Stimulated activated CD8-positive, alpha-beta memory T cell treated with anti-CD3 and anti-CD28 coated beads, Interleukin-2, amount 100 ng/mL, for 48 hours (primary cell): ENCODE measurements at regions not wholly inside any gene's neighbourhood (a gene's known extent, or its start where the extent isn't known, plus 50 kb on each side); places are given as distances from the start of the nearest gene placed in this dataset.

Experiments used
- DNase-seq, 2 donors: peaks; one replicate each; pipeline ENCODE4 v3.0.0-alpha.2; 2020; ENCODE audit warnings: low read depth in 2 of 2

DNA sequence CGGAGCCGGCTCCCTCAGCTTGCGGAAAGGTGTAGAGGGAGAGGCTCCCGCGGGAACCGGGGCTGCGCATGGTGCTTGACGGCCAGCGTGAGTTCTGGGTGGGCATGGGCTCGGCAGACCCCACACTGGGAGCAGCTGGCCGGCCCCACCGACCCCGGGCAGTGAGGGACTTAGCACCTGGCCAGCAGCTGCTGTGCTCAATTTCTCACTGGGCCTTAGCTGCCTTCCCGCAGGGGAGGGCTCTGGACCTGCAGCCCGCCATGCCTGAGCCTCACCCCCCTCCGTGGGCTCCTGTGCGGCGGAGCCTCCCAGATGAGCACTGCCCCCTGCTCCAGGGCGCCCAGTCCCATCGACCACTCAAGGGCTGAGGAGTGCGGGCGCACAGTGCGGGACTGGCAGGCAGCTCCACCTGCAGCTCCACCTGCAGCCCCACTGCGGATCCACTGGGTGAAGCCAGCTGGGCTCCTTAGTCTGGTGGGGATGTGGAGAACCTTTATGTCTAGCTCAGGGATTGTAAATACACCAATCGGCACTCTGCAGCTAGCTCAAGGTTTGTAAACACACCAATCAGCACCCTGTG is 1141.8 kb downstream of the PCDH17 start:
- no peak for DNase-seq

DNA sequence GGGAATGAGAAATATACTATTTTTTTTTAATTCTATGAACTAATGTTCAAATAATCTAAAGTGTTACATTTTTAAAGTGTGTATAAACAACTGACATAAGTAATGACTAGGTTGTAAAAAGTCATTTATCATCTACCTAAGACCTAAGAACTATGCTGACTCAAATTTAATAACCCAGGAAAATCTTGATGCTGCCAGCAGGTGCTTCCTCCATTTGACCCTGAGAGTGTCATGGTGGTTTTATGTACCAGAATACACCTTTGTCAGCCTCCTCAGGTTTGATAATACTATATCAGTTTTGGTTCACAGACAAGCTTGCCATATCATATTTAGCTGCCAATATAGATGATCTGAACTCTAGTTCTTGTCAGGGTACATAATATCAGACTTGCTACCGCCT is 1151.2 kb downstream of the PCDH17 start:
- no peak for DNase-seq

DNA sequence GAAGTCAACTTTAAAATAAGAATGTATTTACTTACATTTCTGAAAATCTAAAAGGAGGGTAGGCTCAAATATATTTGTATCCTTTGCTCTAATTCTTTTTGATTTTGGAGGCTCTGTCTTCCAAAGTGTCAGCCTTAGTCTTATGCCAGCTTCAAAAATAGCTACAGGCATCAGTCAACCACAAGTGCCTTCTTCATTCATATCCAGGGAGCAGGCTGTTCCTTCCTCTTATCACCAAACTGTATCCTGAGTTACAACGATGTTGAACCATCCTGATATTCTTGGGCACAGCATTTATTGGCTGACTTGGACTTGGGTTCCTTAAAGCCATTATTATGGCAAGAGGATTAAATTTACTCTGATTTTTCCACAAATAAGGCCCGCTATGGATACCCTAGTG is 1161.3 kb downstream of the PCDH17 start:
- DNase-seq = no peak

DNA sequence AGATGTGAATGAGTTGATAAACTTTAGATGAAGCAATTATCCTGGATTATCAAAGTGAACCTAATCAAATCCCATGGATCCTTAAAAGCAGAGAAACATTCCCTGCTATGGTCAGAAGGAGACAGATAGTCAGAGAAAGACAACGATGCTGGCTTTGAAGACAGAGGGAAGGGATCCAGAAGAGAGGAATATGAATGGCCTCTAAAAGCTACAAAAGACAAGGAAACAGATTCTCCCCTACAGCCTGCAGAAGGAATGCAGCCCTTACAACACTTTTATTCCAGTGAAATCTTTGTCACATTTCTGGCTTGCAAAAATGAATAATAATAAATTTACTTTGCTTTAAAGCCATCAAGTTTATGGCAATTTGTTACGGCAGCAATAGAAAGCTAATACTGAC is 1164.2 kb downstream of the PCDH17 start:
- DNase-seq = no peak

DNA sequence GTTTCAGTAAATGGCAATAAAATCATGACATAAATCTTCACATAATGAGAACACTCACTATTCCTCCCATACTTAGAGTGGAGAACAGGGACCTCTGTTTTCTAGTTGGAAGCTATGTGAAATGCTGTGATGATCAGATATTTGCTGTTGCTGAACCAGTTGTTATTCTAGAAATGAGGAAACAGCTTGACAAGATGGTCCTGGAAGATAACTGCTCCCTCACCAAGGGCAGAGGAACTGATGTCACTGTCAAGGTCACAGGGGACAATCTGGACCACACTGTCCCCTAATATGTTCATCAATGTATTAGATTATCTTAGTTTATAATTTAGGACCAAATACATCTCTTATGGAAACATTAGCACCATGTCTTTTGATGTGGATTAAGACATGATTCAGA is 1173.3 kb downstream of the PCDH17 start:
- no peak for DNase-seq

DNA sequence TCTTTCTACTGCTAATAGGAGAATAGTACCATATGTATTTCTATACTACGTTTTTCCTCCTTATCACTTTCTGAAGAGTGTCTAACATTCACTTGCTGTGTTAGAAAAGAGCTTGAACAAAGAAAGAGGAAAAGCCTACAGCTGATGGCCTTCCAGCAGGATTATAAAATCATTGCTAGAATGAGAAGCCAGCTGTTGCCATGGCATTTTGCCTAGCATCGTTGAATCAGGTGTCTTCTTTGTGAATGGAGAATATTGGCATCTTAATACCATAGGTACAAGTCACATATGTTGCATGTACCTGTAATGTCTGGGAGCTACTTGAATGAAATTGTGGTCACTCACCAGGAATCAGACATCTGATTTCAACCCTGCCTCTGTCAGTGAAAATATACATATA is 1174.9 kb downstream of the PCDH17 start:
- DNase-seq = no peak

DNA sequence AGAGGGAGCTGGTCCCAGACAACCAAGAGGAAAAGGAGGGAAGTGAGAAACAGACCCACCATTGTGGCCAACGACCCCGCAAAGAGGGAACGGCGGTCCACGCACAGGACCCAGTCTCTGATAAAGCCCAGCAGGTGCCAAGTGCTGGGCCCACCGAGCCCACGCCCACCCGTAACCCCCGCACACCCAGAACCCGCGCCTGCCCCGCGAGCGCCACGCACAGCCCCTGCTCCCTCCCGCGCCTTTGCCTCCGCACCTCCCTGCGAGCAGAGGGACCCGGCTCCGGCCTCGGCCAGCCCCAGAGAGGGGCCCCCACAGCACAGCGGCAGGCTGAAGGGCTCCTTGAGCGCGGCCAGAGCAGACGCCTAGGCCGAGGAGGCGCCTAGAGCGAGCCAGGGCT is 1192.2 kb downstream of the PCDH17 start:
- DNase-seq = no peak

DNA sequence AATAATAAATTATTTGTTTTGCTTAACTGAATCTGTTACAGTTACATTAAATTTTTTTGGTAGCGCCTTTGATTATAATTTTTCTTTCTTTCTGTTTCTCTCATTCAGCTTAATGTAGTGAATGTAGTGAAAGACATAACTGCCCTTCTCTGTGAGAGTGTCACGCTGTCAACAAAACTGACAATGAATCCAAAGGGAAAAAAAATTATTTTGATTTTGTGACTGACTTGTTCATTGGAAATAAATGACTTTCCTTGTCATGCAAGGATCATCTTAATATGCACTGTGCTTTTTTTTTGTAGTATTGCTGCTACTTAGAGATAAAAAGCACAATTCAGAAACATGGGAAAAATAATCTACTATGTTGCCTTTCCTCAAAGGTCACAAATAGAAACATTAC is 1196.4 kb downstream of the PCDH17 start:
- no peak for DNase-seq

DNA sequence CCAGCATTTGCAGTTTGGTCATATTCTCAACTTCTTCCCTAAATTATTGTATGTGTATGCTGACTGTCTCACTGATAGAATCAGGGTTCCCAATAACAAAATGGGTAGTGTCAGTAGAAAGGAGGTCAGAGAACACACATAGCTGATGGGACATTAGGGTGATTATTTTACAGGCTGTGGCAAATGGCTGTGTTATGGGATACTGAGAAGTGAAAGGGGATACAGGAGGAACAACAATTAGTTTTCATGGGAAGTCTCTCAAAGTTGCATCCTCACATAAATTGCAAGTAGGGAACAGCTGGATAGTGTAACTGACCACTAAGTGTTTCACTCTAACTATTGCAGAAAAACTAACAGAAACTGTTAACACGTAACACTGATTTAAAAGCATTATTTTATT is 1199.3 kb downstream of the PCDH17 start:
- no peak for DNase-seq

DNA sequence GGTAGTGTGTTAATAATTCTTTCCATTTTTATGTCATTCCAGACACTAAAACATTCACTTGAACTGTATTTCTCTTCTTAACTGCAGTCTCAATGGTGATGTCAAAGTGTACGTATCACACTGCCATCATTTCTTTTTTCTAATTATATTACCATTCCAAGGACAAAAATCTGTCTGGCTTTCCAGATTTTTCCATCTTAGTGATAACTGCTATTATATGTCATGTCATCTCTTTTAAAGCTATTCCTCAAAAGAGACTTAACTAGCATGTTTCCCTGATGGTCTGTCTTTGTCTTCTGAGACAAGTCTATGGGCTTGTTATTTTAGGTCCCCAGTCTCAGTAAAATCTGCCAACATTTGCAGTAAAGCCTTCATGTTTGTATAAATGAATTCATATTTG is 1207.1 kb downstream of the PCDH17 start:
- no peak for DNase-seq

DNA sequence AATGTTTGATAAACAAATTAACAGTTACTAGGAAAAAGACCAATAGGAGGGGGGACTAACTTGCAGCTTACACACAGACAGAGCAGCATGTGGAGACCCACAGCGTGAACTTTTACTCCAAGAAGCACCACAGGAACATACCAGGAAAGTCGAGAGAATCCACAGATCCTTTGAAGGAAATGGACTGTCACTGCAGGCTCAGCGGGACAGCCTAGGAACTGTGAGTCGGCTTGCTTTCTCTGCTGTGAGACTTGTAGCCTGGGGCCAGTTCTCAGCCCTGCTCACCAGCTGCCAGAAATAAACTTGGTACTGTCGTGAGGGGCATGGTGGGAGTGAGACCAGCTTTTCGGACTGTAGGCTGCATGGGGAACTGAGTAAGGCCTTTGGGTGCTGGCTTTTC is 1211.5 kb downstream of the PCDH17 start:
- DNase-seq = no peak

DNA sequence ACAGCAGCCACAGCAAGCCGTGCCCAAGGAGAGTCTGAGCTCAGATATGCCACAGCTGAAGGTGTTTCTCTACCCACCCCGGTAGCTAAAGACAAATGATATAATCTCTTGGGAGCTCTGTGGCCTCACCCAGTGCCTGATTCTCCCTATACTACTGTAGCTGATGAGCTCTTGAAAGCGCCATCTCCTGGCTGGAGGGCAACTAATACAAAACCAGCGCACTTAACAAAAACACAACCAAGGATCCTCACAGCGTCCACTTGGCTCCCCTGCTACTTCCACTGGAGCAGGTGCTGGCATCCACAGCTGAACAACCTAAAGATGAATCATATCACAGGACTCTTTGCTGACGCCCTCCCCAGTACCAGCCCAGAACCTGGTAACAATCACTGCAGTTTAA is 1212.0 kb downstream of the PCDH17 start:
- no peak for DNase-seq

DNA sequence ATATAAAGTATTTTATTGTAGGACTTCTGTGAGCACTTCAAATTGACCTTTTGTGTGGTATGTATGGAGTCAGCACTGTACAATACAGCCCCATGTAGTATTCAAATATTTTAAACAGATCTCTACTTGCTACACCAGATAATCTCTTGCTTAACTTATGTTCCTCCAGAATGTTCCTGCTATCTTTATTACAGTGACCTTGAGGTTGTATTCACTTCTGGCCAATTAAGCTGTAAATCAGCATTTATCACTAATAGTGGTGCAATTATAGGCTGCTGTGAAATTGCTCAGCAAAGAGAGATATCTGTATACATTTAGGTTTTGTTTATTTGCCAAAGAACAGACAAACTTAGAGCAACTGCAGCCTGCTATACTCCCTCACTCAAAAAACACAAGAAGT is 1218.6 kb downstream of the PCDH17 start:
- DNase-seq = no peak

DNA sequence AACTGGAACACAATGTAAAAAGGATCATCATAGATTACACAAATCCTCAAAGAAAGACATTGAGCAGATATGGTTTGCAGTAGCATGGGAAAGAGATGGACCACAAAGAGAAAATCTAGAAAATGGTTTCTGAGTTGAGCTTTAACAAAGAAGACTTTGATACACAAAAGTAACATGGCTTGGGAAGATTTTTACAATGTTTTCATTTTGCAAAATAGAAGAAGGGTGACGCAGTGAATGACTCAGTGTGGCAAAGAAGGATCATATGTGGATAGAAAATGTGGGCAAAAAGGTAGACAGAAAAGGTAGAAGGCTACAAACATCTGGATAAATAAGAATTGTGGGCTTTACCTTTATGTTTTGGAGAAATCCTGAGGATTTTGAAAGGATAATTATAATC is 1220.5 kb downstream of the PCDH17 start:
- no peak for DNase-seq

DNA sequence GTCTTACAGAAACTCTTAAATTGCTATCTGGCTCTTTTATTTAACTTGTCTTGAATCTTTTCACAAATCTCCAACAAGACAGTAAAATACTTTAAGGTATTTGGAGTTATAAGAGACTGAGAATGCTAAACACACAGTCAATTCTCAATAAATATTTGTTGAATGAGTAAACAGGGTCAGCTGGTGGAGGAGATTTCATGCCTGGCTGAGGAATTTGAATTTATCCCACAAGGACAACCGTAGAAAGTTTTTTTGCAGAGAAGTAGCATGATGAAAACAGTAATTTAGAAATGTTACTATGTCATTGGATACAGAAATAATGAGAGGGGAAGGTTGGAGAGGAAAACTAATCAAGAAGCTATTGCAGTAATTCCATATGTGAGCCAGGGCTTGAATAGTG is 1223.7 kb downstream of the PCDH17 start:
- DNase-seq = no peak

DNA sequence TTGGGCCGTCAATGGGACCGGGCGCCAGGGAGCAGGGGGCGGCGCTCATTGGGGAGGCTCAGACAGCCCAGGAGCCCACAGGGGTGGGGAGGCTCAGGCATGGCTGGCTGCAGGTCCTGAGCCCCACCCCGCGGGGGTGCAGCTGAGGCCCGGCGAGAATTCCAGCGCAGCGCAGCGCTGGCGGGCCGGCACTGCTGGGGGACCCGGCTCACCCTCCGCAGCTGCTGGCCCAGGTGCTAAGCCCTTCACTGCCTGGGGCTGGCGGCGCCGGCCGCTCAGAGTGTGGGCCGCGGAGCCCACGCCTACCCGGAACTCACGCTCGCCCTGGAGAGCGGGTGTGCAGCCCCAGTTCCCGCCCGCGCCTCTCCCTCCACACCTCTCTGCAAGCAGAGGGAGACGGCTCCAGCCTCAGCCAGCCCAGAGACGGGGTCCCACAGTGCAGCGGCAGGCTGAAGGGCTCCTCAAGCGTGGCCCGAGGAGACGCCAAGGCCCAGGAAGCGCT is 1227.4 kb downstream of the PCDH17 start:
- no peak for DNase-seq

DNA sequence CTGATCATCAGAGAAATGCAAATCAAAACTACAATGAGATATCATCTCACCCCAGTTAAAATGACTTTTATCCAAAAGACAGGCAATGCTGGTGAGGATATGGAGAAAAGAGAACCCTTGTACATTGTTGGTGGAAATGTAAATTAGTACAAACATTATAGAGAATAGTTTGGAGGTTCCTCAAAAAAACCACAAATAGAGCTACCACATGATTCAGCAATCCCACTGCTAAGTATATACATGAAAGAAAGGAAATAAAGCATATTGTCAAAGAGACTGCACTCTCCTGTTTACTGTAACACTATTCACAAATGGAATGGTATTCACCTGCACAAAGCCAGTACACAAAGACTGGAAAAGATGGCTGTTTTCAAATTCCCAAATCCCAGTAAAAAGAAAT is 1233.7 kb downstream of the PCDH17 start:
- DNase-seq = no peak

DNA sequence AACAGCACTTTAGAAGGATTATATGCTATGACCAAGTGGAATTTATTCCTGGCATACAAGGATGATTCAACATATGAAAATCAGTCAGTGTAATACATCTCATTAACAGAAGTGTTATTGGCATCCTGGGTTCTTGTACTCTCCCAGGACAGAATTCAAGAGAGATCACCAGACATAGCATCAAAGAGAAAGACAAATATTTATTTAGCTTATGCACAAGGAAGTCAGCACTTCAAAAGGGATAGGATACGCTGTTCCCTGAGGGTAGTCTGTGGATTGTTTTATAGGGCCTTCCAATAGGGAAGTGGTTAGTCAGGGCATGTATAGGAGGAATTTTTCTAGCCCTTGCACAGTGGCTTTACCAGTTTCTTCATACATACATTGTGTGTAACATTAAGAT is 1238.0 kb downstream of the PCDH17 start:
- DNase-seq = no peak

DNA sequence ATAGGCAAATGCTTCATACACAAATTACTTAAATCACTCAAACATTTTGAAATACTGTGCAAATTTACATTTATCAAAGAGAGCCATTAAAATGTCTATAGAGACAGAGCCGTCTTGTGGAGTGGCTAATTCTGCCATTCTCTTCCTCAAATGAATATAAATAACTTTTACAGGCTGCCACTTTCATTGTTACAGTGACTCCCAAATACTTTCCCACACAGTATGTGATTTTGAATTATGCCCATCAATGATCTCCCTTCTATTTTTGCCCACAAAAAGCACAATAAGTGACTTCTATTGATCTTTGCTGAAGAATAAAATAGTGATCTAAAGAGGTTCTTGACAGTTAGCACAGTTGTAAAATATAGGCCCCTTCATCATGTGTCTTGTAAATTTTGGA is 1244.9 kb downstream of the PCDH17 start:
- no peak for DNase-seq

DNA sequence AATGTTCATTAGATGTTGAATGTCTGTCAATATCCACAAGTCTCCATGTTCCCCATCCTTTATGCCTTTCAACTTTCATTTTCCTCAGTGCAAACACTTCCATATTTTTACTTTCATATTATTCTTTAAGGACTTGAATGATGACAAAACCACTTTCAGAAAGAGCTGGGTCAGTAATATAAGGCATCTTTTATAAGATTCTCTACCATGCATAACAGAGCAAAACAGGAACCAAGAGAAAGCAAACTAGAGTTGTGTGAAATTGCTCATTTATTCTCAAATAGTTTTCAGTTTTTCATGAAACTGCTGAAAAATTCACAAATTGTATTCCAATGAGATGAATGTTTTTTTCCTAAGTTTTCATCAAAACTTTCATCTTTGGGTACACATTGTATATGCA is 1247.6 kb downstream of the PCDH17 start:
- DNase-seq = no peak

DNA sequence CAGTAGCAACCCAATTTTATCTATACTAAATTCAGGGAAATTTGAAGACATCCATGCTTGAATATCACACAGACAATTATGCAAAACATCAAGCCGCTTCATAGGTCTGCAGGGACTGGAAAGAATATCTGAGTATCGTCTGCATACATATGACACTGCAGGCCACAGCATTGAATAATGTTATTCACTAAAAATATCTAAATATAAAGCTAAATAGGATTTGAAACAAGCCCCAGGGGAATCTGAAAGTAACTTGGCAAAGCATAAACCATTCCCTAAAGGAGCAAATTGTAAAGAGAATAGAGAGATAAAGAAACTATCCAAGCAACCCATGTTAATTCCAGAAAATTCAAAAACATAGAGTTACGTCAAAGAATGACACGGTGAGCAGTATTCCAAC is 1251.0 kb downstream of the PCDH17 start:
- DNase-seq = no peak

DNA sequence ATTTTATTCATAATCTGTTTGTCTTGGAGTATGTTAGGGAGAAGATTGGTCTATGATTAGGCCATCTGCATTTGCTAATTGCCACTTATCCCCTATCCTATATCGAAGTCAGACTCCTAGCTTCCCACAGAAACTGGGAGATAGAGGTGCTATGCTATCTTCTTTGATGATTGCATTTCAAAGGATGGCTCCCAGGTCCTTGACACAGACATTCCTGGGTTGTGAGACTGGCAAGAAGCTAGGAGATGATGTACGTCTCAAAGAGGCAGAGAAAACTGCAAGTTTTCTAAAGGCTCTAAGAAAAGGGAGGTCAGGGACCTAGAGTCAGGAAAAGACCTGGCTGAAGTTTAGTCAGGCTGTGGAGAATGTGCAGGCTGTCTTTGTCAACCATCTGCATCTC is 1251.9 kb downstream of the PCDH17 start:
- no peak for DNase-seq

DNA sequence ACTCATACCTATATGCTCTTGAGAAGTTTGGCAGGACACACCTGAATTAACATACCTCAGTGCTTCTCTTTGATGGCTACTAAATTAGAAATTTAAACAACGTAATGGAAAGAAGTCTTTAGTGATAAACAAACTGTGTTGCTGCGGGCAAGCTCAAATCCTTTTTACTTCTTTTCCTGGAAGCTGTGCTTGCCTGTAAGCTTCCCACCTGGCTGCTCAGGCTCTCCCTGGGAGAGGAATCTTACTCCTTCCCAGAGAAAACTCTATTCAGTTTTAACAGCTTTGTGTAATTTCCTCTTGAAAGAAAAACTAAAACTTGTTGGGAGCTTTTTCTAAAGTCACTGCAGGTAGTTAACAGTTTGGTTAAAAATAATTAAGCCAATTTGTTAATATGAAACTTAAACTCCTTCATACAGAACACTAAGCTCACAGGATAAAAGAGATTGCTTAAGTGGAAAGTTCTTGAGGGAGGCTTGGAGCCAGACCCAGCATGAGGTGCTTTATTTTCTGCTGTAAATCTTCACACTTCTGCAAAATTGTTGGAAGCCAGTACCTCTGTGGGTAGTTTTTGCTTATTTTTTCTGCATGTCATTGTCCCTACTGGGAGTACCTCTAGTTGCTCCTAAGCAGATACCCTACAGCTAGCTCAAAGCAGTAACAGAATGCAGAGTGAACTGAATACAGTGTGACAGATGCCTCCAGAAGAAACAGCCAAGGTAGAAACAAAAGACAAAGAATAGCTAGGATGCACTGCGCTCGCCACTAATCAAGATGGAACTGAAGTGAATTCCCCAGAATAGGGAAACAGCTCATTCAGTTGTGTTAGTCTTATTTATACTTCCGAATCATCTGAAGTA is 1253.0 kb downstream of the PCDH17 start:
- DNase-seq = no peak

DNA sequence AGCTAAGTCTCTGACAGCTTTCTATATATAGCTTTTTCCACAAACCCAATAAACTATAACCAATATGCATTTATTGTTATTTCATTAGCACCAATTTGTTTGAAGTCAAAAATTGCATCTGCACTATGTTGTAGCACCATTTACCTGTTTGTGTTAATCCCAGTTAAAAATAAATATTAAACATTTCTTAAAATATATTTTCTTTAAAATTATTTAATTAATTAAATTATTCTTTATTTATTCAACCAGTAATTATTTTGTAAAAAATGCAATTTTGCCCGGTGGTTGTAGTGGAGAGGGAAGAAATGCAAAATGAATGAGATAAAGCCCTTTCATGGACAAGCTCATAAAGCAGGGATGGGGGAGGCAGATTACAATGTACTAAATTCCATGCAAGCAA is 1257.9 kb downstream of the PCDH17 start:
- DNase-seq = no peak
